Activated CD4-positive, alpha-beta memory T cell treated with anti-CD3 and anti-CD28 coated beads for 36 hours (primary cell): ENCODE measurements at regions not wholly inside any gene's neighbourhood (a gene's known extent, or its start where the extent isn't known, plus 50 kb on each side); places are given as distances from the start of the nearest gene placed in this dataset.

Experiments
- CTCF ChIA-PET: fragments of 350-600 bp; sonication (Branson Sonifier 250); formaldehyde crosslinking; loops from one replicate; lab custom pipeline; 2021; ENCODE audit warnings: antibody characterized with exemption, inconsistent platforms; lab: Charles Lee
- POLR2A ChIA-PET: fragments of 350-600 bp; sonication (Branson Sonifier 250); formaldehyde crosslinking; loops from one replicate; lab custom pipeline; 2021; ENCODE audit warnings: antibody characterized with exemption; lab: Charles Lee
- DNase-seq: peaks from one replicate; pipeline ENCODE4 v3.0.0-alpha.2; 2020
- H3K27ac Mint-ChIP-seq: one replicate; pipeline ENCODE4 v1.8.0; 2021; ENCODE audit warnings: mixed read lengths
- H3K27me3 Mint-ChIP-seq: one replicate; pipeline ENCODE4 v1.8.0; 2021; ENCODE audit warnings: mixed read lengths
- H3K36me3 Mint-ChIP-seq: one replicate; pipeline ENCODE4 v1.8.0; 2021; ENCODE audit warnings: mixed read lengths
- H3K4me1 Mint-ChIP-seq: one replicate; pipeline ENCODE4 v1.8.0; 2021; ENCODE audit warnings: low read depth, mixed read lengths
- H3K4me3 Mint-ChIP-seq: one replicate; pipeline ENCODE4 v1.8.0; 2021; ENCODE audit warnings: mild to moderate bottlenecking, mixed read lengths
- H3K9me3 Mint-ChIP-seq: one replicate; pipeline ENCODE4 v1.8.0; 2021; ENCODE audit warnings: mixed read lengths
- intact Hi-C: fragments of 100-400 bp; cut with micrococcal nuclease; formaldehyde crosslinking; loops from one replicate; pipeline ENCODE4 v1.15.1; 2023

DNA sequence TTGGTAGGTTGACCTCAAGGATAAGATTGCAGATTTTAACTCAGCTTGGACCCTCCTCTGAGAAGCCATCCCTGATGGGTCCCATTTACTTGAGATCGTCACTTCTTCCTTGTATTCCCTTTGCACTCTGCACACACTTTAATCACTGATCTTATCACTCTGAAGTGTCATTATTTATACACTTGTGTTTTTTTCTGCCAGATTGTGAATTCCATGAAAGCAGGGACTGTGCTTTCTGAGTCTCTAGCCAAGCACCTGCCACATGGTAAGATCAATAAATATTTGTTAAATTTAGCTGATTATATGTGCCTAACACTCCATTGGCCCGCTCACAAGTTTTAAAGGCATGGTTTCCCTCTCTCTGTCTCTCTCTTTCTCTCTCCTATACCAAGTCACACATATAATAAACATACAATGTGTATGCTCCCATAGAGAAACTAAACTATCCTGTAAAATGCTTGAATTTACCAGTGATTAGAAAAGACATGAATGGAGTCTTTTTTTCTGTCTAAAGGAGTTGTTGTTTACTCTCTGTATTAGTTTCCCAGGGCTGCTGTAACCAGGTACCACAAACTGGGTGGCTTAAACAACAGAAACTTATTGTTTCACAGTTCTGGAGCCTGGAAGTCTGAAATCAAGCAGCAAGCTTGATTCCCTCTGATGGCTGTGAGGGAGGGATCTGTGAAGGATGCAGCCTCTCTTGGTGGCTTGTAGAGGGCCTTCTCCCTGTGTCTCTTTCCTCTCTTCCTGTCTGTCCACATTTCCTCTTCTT lies 105.2 kb upstream of the GADD45A start:
- ChIA-PET CTCF (interaction anchor here (2.2 kb wide), 1 partner anchor 18 kb away, joined by 11 read pairs; no protein-coding TSS in a partner anchor), POLR2A (no interaction called here)
- no peaks in the 10 kb centered on the region for H3K27me3 Mint-ChIP-seq
- no peak for DNase-seq
- no peaks in the 10 kb centered on the region for H3K4me1 Mint-ChIP-seq
- intact Hi-C loops = no loop called here
- no peak overlapping the region for H3K27ac Mint-ChIP-seq
- no peaks in the 10 kb centered on the region for H3K36me3 Mint-ChIP-seq
- no peaks in the 10 kb centered on the region for H3K9me3 Mint-ChIP-seq
- no peak overlapping the region for H3K4me3 Mint-ChIP-seq

DNA sequence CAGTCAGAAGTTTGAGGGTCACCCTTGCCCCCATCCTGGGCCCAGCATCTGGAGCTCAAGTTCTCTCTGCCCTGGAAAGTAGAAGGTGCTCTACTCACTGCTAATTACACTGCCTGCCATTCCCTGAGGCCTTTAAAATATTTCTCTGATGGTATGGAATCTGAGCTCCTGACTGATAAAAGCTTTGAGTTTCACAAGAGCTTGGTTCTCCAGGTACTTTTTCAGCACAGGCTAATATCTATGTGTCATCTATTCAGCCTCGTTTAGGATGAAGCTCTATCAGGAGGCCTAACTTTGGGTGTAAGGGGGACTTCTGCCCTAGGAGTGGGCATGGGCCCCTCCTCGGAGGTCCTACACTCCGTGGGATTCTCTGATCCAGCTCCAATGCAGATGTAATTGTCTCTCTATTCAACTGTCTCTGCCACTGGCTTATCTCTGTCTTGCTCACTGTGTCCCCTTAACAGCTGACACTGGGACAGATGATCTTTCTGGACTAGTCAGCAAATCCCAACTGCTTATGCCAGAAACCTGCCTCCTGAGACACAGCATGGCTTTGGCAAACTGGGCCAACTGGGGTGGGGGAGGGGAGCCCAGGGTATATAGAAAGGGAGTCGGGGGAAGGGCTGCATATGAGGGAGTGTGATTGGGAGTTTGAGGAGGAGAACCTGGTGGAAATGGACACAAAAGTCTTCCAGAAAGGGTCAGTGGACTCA lies 104.2 kb upstream of the GADD45A start:
- Mint-ChIP-seq H3K4me3 (no peak overlapping the region), H3K9me3 (no peaks in the 10 kb centered on the region), H3K27me3 (no peaks in the 10 kb centered on the region), H3K36me3 (no peaks in the 10 kb centered on the region), H3K27ac (no peak overlapping the region), H3K4me1 (no peaks in the 10 kb centered on the region)
- ChIA-PET CTCF (interaction anchor here (1.4 kb wide), 1 partner anchor 45 kb away, joined by 3 read pairs; no protein-coding TSS in a partner anchor), POLR2A (no interaction called here)
- no peak for DNase-seq
- intact Hi-C loops = no loop called here

DNA sequence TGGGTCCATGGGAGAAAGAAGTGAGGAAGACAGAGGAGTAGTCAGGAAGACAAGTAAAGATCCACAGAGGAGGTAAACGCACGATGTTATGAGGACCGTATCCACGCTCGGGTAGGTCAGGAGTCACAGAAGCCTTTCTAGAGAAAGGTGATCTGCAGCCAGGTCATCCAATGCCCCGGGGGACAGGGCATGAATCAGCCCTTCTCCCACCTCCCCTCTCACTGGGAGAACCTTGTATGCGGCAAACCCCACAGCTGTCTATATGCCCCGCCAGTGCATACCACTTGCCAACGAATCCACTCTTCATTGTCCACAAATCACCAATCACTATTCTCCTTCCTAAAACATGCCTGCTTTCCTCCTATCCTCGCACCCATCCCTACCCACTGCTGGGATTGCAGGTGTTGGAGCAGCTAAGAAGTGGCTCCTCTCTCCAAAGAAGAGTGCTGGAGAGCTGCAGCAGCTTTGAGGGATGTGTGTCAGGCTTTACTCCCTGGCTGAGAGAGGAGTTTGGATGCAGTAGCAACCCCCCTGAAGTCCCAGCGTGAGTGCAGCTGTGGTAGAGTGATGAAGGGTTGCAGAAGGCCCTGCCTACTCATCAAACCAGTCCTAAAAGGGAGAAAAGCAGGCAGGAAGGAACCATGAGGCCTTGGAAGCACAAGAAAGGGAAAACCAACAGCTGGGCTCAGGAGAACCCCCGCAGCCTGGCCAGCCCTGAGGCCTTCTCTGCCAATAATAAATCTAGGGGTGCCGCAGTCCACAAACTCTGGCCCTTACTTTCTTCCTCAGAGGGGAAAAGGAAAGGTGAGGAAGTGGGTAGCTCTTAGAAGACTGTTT lies 102.2 kb upstream of the GADD45A start:
- intact Hi-C loops = no loop called here
- Mint-ChIP-seq H3K27ac (no peak overlapping the region), H3K4me1 (no peaks in the 10 kb centered on the region), H3K27me3 (no peaks in the 10 kb centered on the region), H3K36me3 (no peaks in the 10 kb centered on the region), H3K4me3 (no peak overlapping the region), H3K9me3 (no peaks in the 10 kb centered on the region)
- DNase-seq = no peak
- ChIA-PET POLR2A (no interaction called here), CTCF (interaction anchor here (1.0 to 1.8 kb wide), 2 partner anchors 183 to 371 kb away, joined by 4 read pairs; no protein-coding TSS in a partner anchor)

DNA sequence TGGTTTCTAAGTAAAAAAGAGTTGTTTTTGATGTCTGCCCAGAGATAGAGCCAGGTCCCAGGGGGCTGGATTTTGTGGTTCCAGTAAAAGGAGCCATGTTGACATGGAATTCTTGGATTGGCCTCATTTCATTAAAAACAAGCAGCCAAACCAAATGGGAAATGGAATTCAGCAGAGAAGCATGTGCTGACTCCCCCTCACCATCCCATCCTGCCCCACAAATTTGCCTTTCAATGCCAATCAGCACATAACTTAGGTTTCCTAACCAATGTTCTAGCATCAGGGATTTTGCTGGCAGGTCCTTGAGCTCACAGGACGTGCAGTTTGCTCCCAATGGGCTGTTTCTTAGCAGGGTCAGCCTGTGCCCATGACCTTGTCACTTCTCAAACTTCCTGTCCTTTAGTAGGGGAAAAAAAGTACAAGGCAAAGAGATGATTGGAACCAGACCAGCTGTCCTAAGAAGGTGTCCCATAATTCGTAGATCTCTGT lies 101.5 kb upstream of the GADD45A start:
- ChIA-PET CTCF (interaction anchor here (1.0 to 1.8 kb wide), 3 partner anchors 163 to 371 kb away, joined by 3 to 4 read pairs (median 4); no protein-coding TSS in a partner anchor), POLR2A (no interaction called here)
- Mint-ChIP-seq H3K36me3 (no peaks in the 10 kb centered on the region), H3K27me3 (no peaks in the 10 kb centered on the region), H3K4me3 (no peak overlapping the region), H3K27ac (no peak overlapping the region), H3K9me3 (no peaks in the 10 kb centered on the region), H3K4me1 (no peaks in the 10 kb centered on the region)
- no peak for DNase-seq
- intact Hi-C loops = no loop called here

DNA sequence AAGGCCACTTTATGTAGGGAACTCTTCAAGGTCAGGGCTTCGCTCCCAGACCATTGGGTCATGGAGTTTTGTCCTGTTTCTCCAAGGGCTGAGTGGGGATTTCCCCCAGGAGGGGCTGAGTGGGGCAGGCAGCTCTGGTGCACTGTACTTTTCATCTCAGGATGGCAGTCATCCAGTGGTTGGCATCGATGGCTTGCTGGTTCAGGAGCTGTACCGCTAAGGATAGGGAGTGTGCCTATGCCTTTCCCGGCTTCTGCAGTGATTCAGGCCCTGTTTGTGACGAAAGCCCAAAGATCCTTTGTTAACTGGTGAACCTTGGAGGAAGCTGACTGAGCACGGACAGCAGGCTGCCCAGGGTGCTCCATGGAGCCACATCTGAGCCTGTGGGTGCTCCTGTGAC lies 100.1 kb upstream of the GADD45A start:
- H3K4me1 Mint-ChIP-seq = no peaks in the 10 kb centered on the region
- no peak overlapping the region for H3K4me3 Mint-ChIP-seq
- POLR2A ChIA-PET = no interaction called here
- H3K27me3 Mint-ChIP-seq = no peaks in the 10 kb centered on the region
- DNase-seq = no peak
- intact Hi-C loops = no loop called here
- CTCF ChIA-PET = no interaction called here
- no peaks in the 10 kb centered on the region for H3K36me3 Mint-ChIP-seq
- H3K9me3 Mint-ChIP-seq = no peaks in the 10 kb centered on the region
- no peak overlapping the region for H3K27ac Mint-ChIP-seq

GRCh38 chr1:67586596-67586995 lies 98.4 kb upstream of the GADD45A start:
- Mint-ChIP-seq H3K9me3 (no peaks in the 10 kb centered on the region), H3K4me3 (no peak overlapping the region), H3K4me1 (no peaks in the 10 kb centered on the region), H3K27ac (no peak overlapping the region), H3K27me3 (peaks cover 1% of the 10 kb centered on the region), H3K36me3 (no peaks in the 10 kb centered on the region)
- ChIA-PET POLR2A (no interaction called here), CTCF (no interaction called here)
- DNase-seq = no peak
- intact Hi-C loops = no loop called here

DNA sequence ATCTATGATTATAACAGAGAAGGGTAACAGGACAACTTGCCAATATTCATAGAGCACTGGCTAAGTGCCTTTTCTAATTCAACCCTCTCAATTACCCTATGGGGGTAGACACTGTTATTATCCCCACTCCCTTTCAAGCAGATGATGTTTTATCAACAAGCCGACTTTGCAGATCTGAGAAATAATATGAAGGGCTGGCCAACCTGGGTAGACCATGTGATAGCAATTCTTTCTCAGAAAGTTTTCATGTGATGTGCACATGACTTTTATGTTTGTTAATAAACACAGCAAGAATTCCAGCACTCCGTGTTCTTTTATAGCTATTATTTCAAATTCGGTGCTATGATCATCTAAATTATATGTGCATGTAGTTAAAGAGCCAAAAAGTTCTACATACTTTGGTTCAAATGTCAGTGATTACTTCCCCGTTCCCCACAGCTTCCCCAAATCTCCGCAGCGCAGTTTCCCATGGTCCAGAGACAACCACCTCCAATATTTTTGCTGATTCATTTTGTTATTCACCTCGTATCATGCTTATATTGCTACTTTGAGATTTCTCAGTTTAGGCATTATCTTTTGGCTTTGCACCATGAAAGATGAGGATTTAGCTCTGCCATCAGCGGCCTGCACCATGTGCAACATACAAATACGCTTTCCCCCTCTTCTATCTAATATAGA lies 96.7 kb upstream of the GADD45A start:
- ChIA-PET POLR2A (no interaction called here), CTCF (no interaction called here)
- Mint-ChIP-seq H3K27me3 (peaks cover 2% of the 10 kb centered on the region), H3K27ac (no peak overlapping the region), H3K9me3 (no peaks in the 10 kb centered on the region), H3K4me3 (no peak overlapping the region), H3K36me3 (no peaks in the 10 kb centered on the region), H3K4me1 (no peaks in the 10 kb centered on the region)
- intact Hi-C loops = no loop called here
- no peak for DNase-seq

GRCh38 chr1:67589519-67590233 lies 95.3 kb upstream of the GADD45A start:
- ChIA-PET POLR2A (no interaction called here), CTCF (interaction anchor here (0.5 kb wide), 1 partner anchor 757 kb away, joined by 3 read pairs; no protein-coding TSS in a partner anchor)
- H3K27ac Mint-ChIP-seq = no peak overlapping the region
- H3K9me3 Mint-ChIP-seq = no peaks in the 10 kb centered on the region
- no peaks in the 10 kb centered on the region for H3K36me3 Mint-ChIP-seq
- peaks cover 2% of the 10 kb centered on the region for H3K27me3 Mint-ChIP-seq
- intact Hi-C loops = no loop called here
- H3K4me1 Mint-ChIP-seq = no peaks in the 10 kb centered on the region
- H3K4me3 Mint-ChIP-seq = no peak overlapping the region
- DNase-seq = no peak

DNA sequence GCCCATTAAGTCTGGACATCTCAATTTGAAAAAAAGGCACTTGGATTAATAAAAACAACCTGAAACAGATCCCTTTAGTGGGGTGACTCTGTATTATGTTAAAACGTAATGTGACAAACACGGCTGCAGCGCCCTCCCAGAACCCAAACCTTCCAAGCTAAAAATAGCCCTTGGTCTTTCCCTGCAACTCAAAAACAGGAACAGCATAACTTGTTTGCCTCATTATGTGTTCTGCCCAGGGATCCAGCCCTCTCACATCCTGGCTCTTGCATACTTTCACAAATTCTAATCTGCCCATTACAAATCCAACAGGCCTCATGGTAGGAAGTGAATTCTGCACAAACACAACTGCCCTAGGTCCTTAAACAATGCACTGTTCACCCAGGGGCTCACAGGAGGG lies 94.7 kb upstream of the GADD45A start:
- intact Hi-C loops = no loop called here
- POLR2A ChIA-PET = no interaction called here
- Mint-ChIP-seq H3K9me3 (no peaks in the 10 kb centered on the region), H3K27me3 (peaks cover 2% of the 10 kb centered on the region), H3K4me3 (no peak overlapping the region), H3K4me1 (no peaks in the 10 kb centered on the region), H3K27ac (no peak overlapping the region), H3K36me3 (no peaks in the 10 kb centered on the region)
- CTCF ChIA-PET = no interaction called here
- DNase-seq = no peak

- CTCF ChIA-PET = interaction anchor here (1.3 kb wide), 1 partner anchor 165 kb away, joined by 5 read pairs; no protein-coding TSS in a partner anchor
- no peaks in the 10 kb centered on the region for H3K9me3 Mint-ChIP-seq
Observed at GRCh38 chr1:67594764-67595163, 90.2 kb upstream of the GADD45A start.

GRCh38 chr1:67596674-67597073 lies 88.3 kb upstream of the GADD45A start:
- ChIA-PET POLR2A (no interaction called here), CTCF (no interaction called here)
- Mint-ChIP-seq H3K27ac (no peak overlapping the region), H3K9me3 (no peaks in the 10 kb centered on the region), H3K4me3 (no peak overlapping the region), H3K27me3 (peaks cover under 1% of the 10 kb centered on the region), H3K36me3 (no peaks in the 10 kb centered on the region), H3K4me1 (no peaks in the 10 kb centered on the region)
- intact Hi-C loops = no loop called here
- no peak for DNase-seq

More at GRCh38 chr1:67594764-67595163, 90.2 kb upstream of the GADD45A start:
- POLR2A ChIA-PET = no interaction called here
- Mint-ChIP-seq H3K36me3 (no peaks in the 10 kb centered on the region), H3K27me3 (peaks cover 2% of the 10 kb centered on the region), H3K27ac (no peak overlapping the region), H3K4me3 (no peak overlapping the region), H3K4me1 (no peaks in the 10 kb centered on the region)
- intact Hi-C loops = no loop called here
- DNase-seq = no peak
